Neural cell (in vitro differentiated cells): ENCODE measurements at regions not wholly inside any gene's neighbourhood (a gene's known extent, or its start where the extent isn't known, plus 50 kb on each side); places are given as distances from the start of the nearest gene placed in this dataset.

Experiments used
- H2AFZ ChIP-seq: fragments of 200-600, 300-800 bp; sonication (generic), shearing (Covaris generic); 2 replicates; pipeline ENCODE4 v1.6.0; 2014; ENCODE audit warnings: low read depth, mild to moderate bottlenecking, antibody characterized with exemption, low read length, moderate library complexity
- H3F3A ChIP-seq: fragments of 200-600 bp; shearing (Covaris generic); 2 replicates; pipeline ENCODE4 v1.6.1; 2016; ENCODE audit warnings: mild to moderate bottlenecking, moderate library complexity, mixed read lengths, antibody characterized with exemption, low read length; ENCODE audit not compliant: insufficient read depth, poor library complexity, severe bottlenecking
- H3K27ac ChIP-seq: fragments of 200-600, 300-800 bp; sonication (generic), shearing (Covaris generic); 2 replicates; pipeline ENCODE4 v1.5.1; 2014; ENCODE audit warnings: mild to moderate bottlenecking, low read length, moderate library complexity
- H3K27me3 ChIP-seq: fragments of 300-800, 200-600 bp; sonication (generic), shearing (Covaris generic); 2 replicates; pipeline ENCODE4 v1.6.0; 2014; ENCODE audit warnings: mild to moderate bottlenecking, low read depth, low read length, moderate library complexity; ENCODE audit not compliant: insufficient read depth
- H3K36me3 ChIP-seq: fragments of 300-800, 200-600 bp; sonication (generic), shearing (Covaris generic); 2 replicates; pipeline ENCODE4 v1.5.1; 2014; ENCODE audit warnings: mild to moderate bottlenecking, antibody characterized with exemption, low read length, moderate library complexity; ENCODE audit not compliant: insufficient read depth
- H3K4me2 ChIP-seq: fragments of 300-800, 200-600 bp; sonication (generic), shearing (Covaris generic); 2 replicates; pipeline ENCODE4 v1.6.0; 2014; ENCODE audit warnings: mild to moderate bottlenecking, low read length
- H3K4me3 ChIP-seq: fragments of 300-800, 200-600 bp; sonication (generic), shearing (Covaris generic); 2 replicates; pipeline ENCODE4 v1.5.1; 2014; ENCODE audit warnings: mild to moderate bottlenecking, low read length, moderate library complexity
- H3K79me2 ChIP-seq: fragments of 200-600 bp; shearing (Covaris generic); replicated peaks from 2 replicates; pipeline ENCODE4 v1.6.0; 2014; ENCODE audit warnings: mild to moderate bottlenecking, low read length, moderate library complexity; ENCODE audit not compliant: insufficient read depth
- H3K9ac ChIP-seq: fragments of 300-800, 200-600 bp; sonication (generic), shearing (Covaris generic); 2 replicates; pipeline ENCODE4 v1.6.1; 2016; ENCODE audit warnings: mild to moderate bottlenecking, low read length, mixed read lengths
- H3K9me2 ChIP-seq: fragments of 200-600 bp; shearing (Covaris generic); 2 replicates; pipeline ENCODE4 v1.6.1; 2016; ENCODE audit warnings: mild to moderate bottlenecking, low read length, mixed read lengths; ENCODE audit not compliant: insufficient read depth
- H3K9me3 ChIP-seq: fragments of 200-600, 300-800 bp; sonication (generic), shearing (Covaris generic); 2 replicates; pipeline ENCODE4 v1.6.1; 2016; ENCODE audit warnings: mild to moderate bottlenecking, mixed run types, low read length, moderate library complexity, mixed read lengths
- H4K20me1 ChIP-seq: fragments of 200-600 bp; shearing (Covaris generic); 2 replicates; pipeline ENCODE4 v1.6.1; 2016; ENCODE audit warnings: mild to moderate bottlenecking, mixed run types; ENCODE audit not compliant: insufficient read depth
- CTCF ChIP-seq: fragments of 450-650 bp; IDR thresholded peaks from 2 replicates; pipeline ENCODE4 v1.5.1; 2014; ENCODE audit warnings: antibody characterized with exemption, mild to moderate bottlenecking, moderate library complexity; ENCODE audit not compliant: poor library complexity, severe bottlenecking
- EP300 ChIP-seq: fragments of 450-650 bp; conservative IDR thresholded peaks from 2 replicates; pipeline ENCODE4 v1.6.1; 2014; ENCODE audit warnings: antibody characterized with exemption, mild to moderate bottlenecking, moderate library complexity; ENCODE audit not compliant: poor library complexity, severe bottlenecking
- EZH2 ChIP-seq: fragments of 200-600, 300-800 bp; shearing (Covaris generic), sonication (generic); IDR thresholded peaks from 2 replicates; pipeline ENCODE4 v1.6.1; 2014; ENCODE audit warnings: antibody characterized with exemption, low read length, borderline replicate concordance, mild to moderate bottlenecking; ENCODE audit not compliant: insufficient read depth, poor library complexity, severe bottlenecking
- MXI1 ChIP-seq: fragments of 450-650 bp; conservative IDR thresholded peaks from 2 replicates; pipeline ENCODE4 v1.6.1; 2014; ENCODE audit warnings: antibody characterized with exemption, mild to moderate bottlenecking; ENCODE audit not compliant: poor library complexity, severe bottlenecking
- POLR2AphosphoS5 ChIP-seq: IDR thresholded peaks from 2 replicates; pipeline ENCODE4 v1.6.1; 2012
- RAD21 ChIP-seq: fragments of 450-650 bp; conservative IDR thresholded peaks from 2 replicates; pipeline ENCODE4 v1.6.1; 2014; ENCODE audit warnings: antibody characterized with exemption, mild to moderate bottlenecking, moderate library complexity
- REST ChIP-seq: IDR thresholded peaks from 2 replicates; pipeline ENCODE4 v1.6.1; 2012; ENCODE audit warnings: borderline replicate concordance
- SMC3 ChIP-seq: fragments of 450-650 bp; conservative IDR thresholded peaks from 2 replicates; pipeline ENCODE4 v1.6.1; 2014; ENCODE audit warnings: antibody characterized with exemption, mild to moderate bottlenecking, moderate library complexity; ENCODE audit not compliant: poor library complexity
- TAF1 ChIP-seq: IDR thresholded peaks from 2 replicates; pipeline ENCODE4 v1.6.1; 2012; ENCODE audit warnings: low read depth

GRCh38 chr18:71878226-71878625, 665.9 kb downstream of the CBLN2 start:
- TF ChIP-seq TAF1 (no peak), MXI1 (no peak), CTCF (no peak), SMC3 (no peak), POLR2AphosphoS5 (no peak), EZH2 (no peak), REST (no peak), RAD21 (no peak), EP300 (no peak)
- H3K27ac ChIP-seq, result no peak overlapping the region
- no peaks in the 10 kb centered on the region for H4K20me1 ChIP-seq

GRCh38 chr18:71873695-71874094, 670.4 kb downstream of the CBLN2 start:
- Histone ChIP-seq H3F3A (peaks cover 3% of the 10 kb centered on the region), H4K20me1 (no peaks in the 10 kb centered on the region), H3K9me3 (no peaks in the 10 kb centered on the region), H3K9ac (no peak overlapping the region), H3K27ac (no peak overlapping the region), H3K4me3 (no peak overlapping the region), H3K27me3 (no peaks in the 10 kb centered on the region), H3K79me2 (no peaks in the 10 kb centered on the region), H2AFZ (no peak overlapping the region), H3K9me2 (no peaks in the 10 kb centered on the region), H3K4me2 (no peak overlapping the region), H3K36me3 (no peaks in the 10 kb centered on the region)
- TF ChIP-seq REST, result no peak
- no peak for TF ChIP-seq CTCF
- TF ChIP-seq POLR2AphosphoS5, result no peak
- no peak for TF ChIP-seq MXI1
- TF ChIP-seq EZH2, result no peak
- no peak for TF ChIP-seq RAD21
- TF ChIP-seq EP300, result no peak
- TF ChIP-seq TAF1, result no peak
- no peak for TF ChIP-seq SMC3

More at GRCh38 chr18:71878226-71878625, 665.9 kb downstream of the CBLN2 start:
- Histone ChIP-seq H3K4me2 (no peak overlapping the region), H3K27me3 (no peaks in the 10 kb centered on the region), H3K4me3 (no peak overlapping the region), H3K9me2 (no peaks in the 10 kb centered on the region), H3K79me2 (no peaks in the 10 kb centered on the region), H3K36me3 (no peaks in the 10 kb centered on the region), H3F3A (no peaks in the 10 kb centered on the region), H2AFZ (no peak overlapping the region), H3K9me3 (no peaks in the 10 kb centered on the region), H3K9ac (no peak overlapping the region)
